ENCODE measurements at regions not wholly inside any gene's neighbourhood (a gene's known extent, or its start where the extent isn't known, plus 50 kb on each side); places are given as distances from the start of the nearest gene placed in this dataset.
"Not testable (repeated sequence)": the region's sequence is repeated elsewhere in the genome, so short reads cannot be mapped to it uniquely, and the experiment has no call there.

GRCh38 chr1:85527145-85527544 lies 53.4 kb upstream of the CCN1 start:
- TF ChIP-seq PPARA (CRISPR knock-in tag; IDR thresholded peaks at IDR 0.05; ENCODE audit: borderline replicate concordance); CREB5 (CRISPR knock-in tag; IDR thresholded peaks at IDR 0.05; ENCODE audit: low read depth): not testable (repeated sequence)

All from SK-N-SH treated with all-trans-retinoic acid at 6 μM for 48 hours (cell line).